IPS-NIHi7 (cell line): ENCODE measurements at regions not wholly inside any gene's neighbourhood (a gene's known extent, or its start where the extent isn't known, plus 50 kb on each side); places are given as distances from the start of the nearest gene placed in this dataset.
"Not testable (repeated sequence)": the region's sequence is repeated elsewhere in the genome, so short reads cannot be mapped to it uniquely, and the experiment has no call there.

Experiments used
- DNase-seq: peaks from one replicate; pipeline ENCODE4 v3.0.0; 2012; ENCODE audit warnings: mixed read lengths; ENCODE audit errors: extremely low spot score

GRCh38 chr6:51303338-51303737 lies 484.7 kb downstream of the TFAP2B start:
- no peak for DNase-seq

- no peak for DNase-seq
Observed at GRCh38 chr6:51314965-51315364, 496.3 kb downstream of the TFAP2B start.

- no peak for DNase-seq
Observed at GRCh38 chr6:51318674-51319073, 500.0 kb downstream of the TFAP2B start.

GRCh38 chr6:51321477-51321876 lies 502.8 kb downstream of the TFAP2B start:
- DNase-seq = not testable (repeated sequence)

- DNase-seq = no peak
Observed at GRCh38 chr6:51322505-51322904, 503.8 kb downstream of the TFAP2B start.

GRCh38 chr6:51323056-51323455 lies 504.4 kb downstream of the TFAP2B start:
- DNase-seq = no peak

GRCh38 chr6:51330971-51331370 lies 512.3 kb downstream of the TFAP2B start:
- DNase-seq = no peak

- DNase-seq = no peak
Observed at GRCh38 chr6:51335543-51335942, 516.9 kb downstream of the TFAP2B start.

GRCh38 chr6:51336185-51336584 lies 517.5 kb downstream of the TFAP2B start:
- no peak for DNase-seq

GRCh38 chr6:51337277-51337676 lies 518.6 kb downstream of the TFAP2B start:
- no peak for DNase-seq

GRCh38 chr6:51339108-51339507 lies 520.4 kb downstream of the TFAP2B start:
- DNase-seq = peak; percentile 28

GRCh38 chr6:51339728-51340127 lies 521.1 kb downstream of the TFAP2B start:
- DNase-seq = peak; percentile 33

- DNase-seq = no peak
Observed at GRCh38 chr6:51342393-51342792, 523.7 kb downstream of the TFAP2B start.

- DNase-seq = no peak
Observed at GRCh38 chr6:51349857-51350256, 531.2 kb downstream of the TFAP2B start.

- DNase-seq = no peak
Observed at GRCh38 chr6:51350308-51350904, 531.7 kb downstream of the TFAP2B start.

- no peak for DNase-seq
Observed at GRCh38 chr6:51352506-51353029, 533.9 kb downstream of the TFAP2B start.

GRCh38 chr6:51360287-51360686 lies 541.6 kb downstream of the TFAP2B start:
- no peak for DNase-seq

GRCh38 chr6:51365566-51365965 lies 546.9 kb downstream of the TFAP2B start:
- no peak for DNase-seq

- no peak for DNase-seq
Observed at GRCh38 chr6:51369485-51369884, 550.8 kb downstream of the TFAP2B start.

- no peak for DNase-seq
Observed at GRCh38 chr6:51382847-51383246, 564.2 kb downstream of the TFAP2B start.

- DNase-seq = no peak
Observed at GRCh38 chr6:51384736-51385135, 566.1 kb downstream of the TFAP2B start.

- no peak for DNase-seq
Observed at GRCh38 chr6:51386347-51386836, 567.7 kb downstream of the TFAP2B start.

- no peak for DNase-seq
Observed at GRCh38 chr6:51387907-51388306, 569.2 kb downstream of the TFAP2B start.

- no peak for DNase-seq
Observed at GRCh38 chr6:51394061-51394460, 575.4 kb downstream of the TFAP2B start.
